HG02885 (cell line): ENCODE measurements at regions not wholly inside any gene's neighbourhood (a gene's known extent, or its start where the extent isn't known, plus 50 kb on each side); places are given as distances from the start of the nearest gene placed in this dataset.

Source experiments
- ATAC-seq: cut with Tn5 transposase; IDR thresholded peaks from one replicate; pipeline ENCODE4 v1.9.1; 2021; ENCODE audit warnings: mild to moderate bottlenecking; ENCODE audit not compliant: unreplicated experiment, poor library complexity

- ATAC-seq, result no peak
These were observed 1498.3 kb downstream of the CDH11 start for GRCh38 chr16:63623551-63624039.

GRCh38 chr16:63618896-63619485 lies 1502.9 kb downstream of the CDH11 start:
- ATAC-seq, result no peak

- ATAC-seq, result no peak
These were observed 1503.7 kb downstream of the CDH11 start for GRCh38 chr16:63617990-63618763.

GRCh38 chr16:63617047-63617989 lies 1504.5 kb downstream of the CDH11 start:
- no peak for ATAC-seq

GRCh38 chr16:63614429-63614828 lies 1507.4 kb downstream of the CDH11 start:
- no peak for ATAC-seq

GRCh38 chr16:63613701-63614100 lies 1508.2 kb downstream of the CDH11 start:
- ATAC-seq, result no peak

- no peak for ATAC-seq
These were observed 1509.2 kb downstream of the CDH11 start for GRCh38 chr16:63612462-63613227.

- no peak for ATAC-seq
These were observed 1515.1 kb downstream of the CDH11 start for GRCh38 chr16:63606778-63607177.

- no peak for ATAC-seq
These were observed 1519.5 kb downstream of the CDH11 start for GRCh38 chr16:63602206-63602927.

GRCh38 chr16:63596716-63597115 lies 1525.1 kb downstream of the CDH11 start:
- ATAC-seq, result no peak

- no peak for ATAC-seq
These were observed 1529.0 kb downstream of the CDH11 start for GRCh38 chr16:63592852-63593251.

- ATAC-seq, result no peak
These were observed 1540.3 kb downstream of the CDH11 start for GRCh38 chr16:63581570-63581969.

GRCh38 chr16:63578791-63579190 lies 1542.6 kb upstream of the CDH8 start:
- ATAC-seq, result no peak

- ATAC-seq, result no peak
These were observed 1541.7 kb upstream of the CDH8 start for GRCh38 chr16:63577891-63578290.

GRCh38 chr16:63575041-63575440 lies 1538.8 kb upstream of the CDH8 start:
- no peak for ATAC-seq

GRCh38 chr16:63568164-63568563 lies 1531.9 kb upstream of the CDH8 start:
- ATAC-seq, result no peak

- ATAC-seq, result no peak
These were observed 1527.7 kb upstream of the CDH8 start for GRCh38 chr16:63563819-63564505.

- no peak for ATAC-seq
These were observed 1517.7 kb upstream of the CDH8 start for GRCh38 chr16:63553980-63554379.

GRCh38 chr16:63539276-63539675 lies 1503.0 kb upstream of the CDH8 start:
- ATAC-seq, result no peak
